Choroid plexus epithelial cell (primary cell): ENCODE measurements at regions not wholly inside any gene's neighbourhood (a gene's known extent, or its start where the extent isn't known, plus 50 kb on each side); places are given as distances from the start of the nearest gene placed in this dataset.
"Not testable (repeated sequence)": the region's sequence is repeated elsewhere in the genome, so short reads cannot be mapped to it uniquely, and the experiment has no call there.

ENCODE experiments used
- DNase-seq: peaks from one replicate; pipeline ENCODE4 v3.0.0-alpha.2; 2010; ENCODE audit warnings: low read depth
- H3K4me3 ChIP-seq: 2 replicates; pipeline ENCODE4 v1.5.1; 2011; ENCODE audit warnings: low read depth, mild to moderate bottlenecking, control low read depth, low read length, moderate library complexity
- TF ChIP-seq, protein P1 (sequence below): conservative IDR thresholded peaks from 2 replicates; pipeline ENCODE4 v1.5.1; 2011; ENCODE audit warnings: low read depth, mild to moderate bottlenecking, control low read depth, inconsistent platforms, low read length, moderate library complexity

DNA sequence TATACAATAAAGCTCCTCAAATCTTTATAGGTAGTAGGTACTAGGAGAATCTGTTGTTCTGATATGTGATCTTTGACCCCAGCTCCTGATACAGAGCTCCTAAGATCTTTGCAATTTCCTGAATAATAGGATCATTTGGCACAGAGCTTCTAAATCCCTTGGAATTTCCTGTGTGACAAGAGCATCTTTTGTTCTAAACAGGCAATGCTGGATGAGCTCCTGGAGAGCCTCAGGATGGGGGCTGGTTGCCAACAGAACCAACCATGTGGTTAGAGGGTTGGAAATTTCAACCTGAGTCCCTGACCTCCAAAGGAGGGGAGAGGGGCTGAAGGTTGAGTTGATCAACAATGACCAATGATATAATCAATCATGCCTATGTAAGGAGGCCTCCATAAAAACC is 629.0 kb downstream of the CCSER2 start:
- TF ChIP-seq, protein P1, sequence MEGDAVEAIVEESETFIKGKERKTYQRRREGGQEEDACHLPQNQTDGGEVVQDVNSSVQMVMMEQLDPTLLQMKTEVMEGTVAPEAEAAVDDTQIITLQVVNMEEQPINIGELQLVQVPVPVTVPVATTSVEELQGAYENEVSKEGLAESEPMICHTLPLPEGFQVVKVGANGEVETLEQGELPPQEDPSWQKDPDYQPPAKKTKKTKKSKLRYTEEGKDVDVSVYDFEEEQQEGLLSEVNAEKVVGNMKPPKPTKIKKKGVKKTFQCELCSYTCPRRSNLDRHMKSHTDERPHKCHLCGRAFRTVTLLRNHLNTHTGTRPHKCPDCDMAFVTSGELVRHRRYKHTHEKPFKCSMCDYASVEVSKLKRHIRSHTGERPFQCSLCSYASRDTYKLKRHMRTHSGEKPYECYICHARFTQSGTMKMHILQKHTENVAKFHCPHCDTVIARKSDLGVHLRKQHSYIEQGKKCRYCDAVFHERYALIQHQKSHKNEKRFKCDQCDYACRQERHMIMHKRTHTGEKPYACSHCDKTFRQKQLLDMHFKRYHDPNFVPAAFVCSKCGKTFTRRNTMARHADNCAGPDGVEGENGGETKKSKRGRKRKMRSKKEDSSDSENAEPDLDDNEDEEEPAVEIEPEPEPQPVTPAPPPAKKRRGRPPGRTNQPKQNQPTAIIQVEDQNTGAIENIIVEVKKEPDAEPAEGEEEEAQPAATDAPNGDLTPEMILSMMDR, result no peak
- H3K4me3 ChIP-seq, result no peak overlapping the region
- DNase-seq, result no peak

DNA sequence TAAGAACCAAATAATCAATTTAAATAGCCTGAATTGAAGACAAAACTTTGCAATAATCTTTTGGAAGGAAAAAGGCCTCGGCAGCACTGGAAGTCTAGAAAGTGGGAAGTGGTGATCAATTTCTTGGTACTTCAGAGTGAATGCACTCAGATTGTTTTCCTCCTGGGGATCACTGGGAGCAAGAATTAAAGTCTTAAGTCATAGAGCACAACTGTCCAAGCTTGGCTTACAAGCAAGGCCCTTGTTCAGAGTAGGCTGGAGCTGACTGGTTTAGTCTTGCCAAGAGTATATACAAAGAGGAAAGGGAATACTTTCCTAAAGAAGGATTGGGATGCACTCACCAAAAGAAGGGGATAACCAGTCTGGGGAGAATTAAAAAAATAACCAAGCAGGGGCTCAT is 637.1 kb downstream of the CCSER2 start:
- H3K4me3 ChIP-seq, result no peak overlapping the region
- DNase-seq, result no peak
- TF ChIP-seq, protein P1, result no peak

DNA sequence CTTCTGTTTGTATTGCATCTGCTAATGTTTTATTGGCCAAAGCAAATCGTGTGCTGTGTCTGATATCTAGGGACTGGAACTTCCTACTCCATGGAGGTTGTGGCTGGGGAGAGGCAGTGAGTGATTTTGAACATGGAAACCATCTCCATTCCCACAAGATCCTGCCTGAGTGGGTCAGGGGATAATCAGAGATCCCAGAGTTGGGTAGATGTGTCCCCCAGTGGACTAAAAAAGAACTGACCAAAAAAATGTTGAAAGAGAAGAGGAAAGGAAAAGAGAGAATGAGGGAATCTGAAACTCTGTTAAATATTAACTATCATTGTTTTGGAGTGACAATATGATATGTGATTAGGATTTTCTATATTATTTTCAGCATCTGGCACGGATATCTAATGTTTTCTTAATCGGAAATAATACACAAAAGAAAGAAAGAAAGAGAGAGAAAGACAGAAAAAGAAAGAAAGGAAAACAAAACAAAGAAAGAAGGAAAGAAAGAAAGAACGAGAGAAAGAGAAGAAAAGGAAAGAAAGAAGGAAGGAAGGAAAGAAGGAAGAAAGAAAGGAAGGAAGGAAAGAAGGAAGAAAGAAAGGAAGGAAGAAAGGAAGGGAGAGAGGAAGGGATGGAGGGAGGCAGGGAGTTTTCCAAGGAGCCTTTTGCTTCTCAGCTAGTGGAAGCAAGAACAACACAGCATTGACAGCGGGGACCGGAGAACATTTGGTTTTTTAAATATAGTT is 638.5 kb downstream of the CCSER2 start:
- TF ChIP-seq, protein P1, result peak; percentile 9
- no peak for DNase-seq
- no peak overlapping the region for H3K4me3 ChIP-seq

DNA sequence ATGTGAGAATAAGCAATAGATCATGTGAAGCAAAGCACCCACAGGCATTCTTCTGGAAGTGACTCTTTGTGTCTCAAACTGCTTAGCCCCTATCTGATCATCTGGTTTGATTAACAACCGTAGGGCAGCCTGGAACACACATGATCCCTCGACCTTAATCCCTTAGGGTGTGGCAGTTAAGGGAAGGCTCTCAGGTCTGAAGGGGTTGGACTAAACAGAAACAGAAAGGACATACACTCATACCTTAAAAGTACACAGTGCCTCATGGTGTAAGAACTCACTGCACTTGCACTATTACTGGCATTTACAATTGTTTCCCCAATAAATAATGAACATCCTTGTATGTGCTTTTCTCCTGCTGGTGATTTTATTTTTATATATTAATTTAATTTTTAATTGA is 640.9 kb downstream of the CCSER2 start:
- H3K4me3 ChIP-seq, DNase-seq: not testable (repeated sequence)

GRCh38 chr10:84987039-84987438 is 658.6 kb downstream of the CCSER2 start:
- no peak for DNase-seq
- TF ChIP-seq, protein P1, result no peak

GRCh38 chr10:84988011-84988410 is 659.6 kb downstream of the CCSER2 start:
- TF ChIP-seq, protein P1, result no peak
- no peak overlapping the region for H3K4me3 ChIP-seq
- DNase-seq, result no peak

More at GRCh38 chr10:84987039-84987438, 658.6 kb downstream of the CCSER2 start:
- no peak overlapping the region for H3K4me3 ChIP-seq

GRCh38 chr10:84990713-84991112 is 662.3 kb downstream of the CCSER2 start:
- H3K4me3 ChIP-seq, result no peak overlapping the region
- TF ChIP-seq, protein P1, result no peak
- DNase-seq, result no peak
